ENCODE measurements at regions not wholly inside any gene's neighbourhood (a gene's known extent, or its start where the extent isn't known, plus 50 kb on each side); places are given as distances from the start of the nearest gene placed in this dataset.

GRCh38 chr11:13107544-13108044, 98.5 kb downstream of the RASSF10 start:
- TF ChIP-seq CTCF (IDR thresholded peaks at IDR 0.05) (no peak), EP300 (IDR thresholded peaks at IDR 0.05) (no peak)

All from stomach (tissue), 4 donors.